ENCODE measurements at regions not wholly inside any gene's neighbourhood (a gene's known extent, or its start where the extent isn't known, plus 50 kb on each side); places are given as distances from the start of the nearest gene placed in this dataset.

- no peak for TF ChIP-seq CTCF (IDR thresholded peaks at IDR 0.05; ENCODE audit: low read length)
- no peak for TF ChIP-seq EZH2 (optimal IDR thresholded peaks at IDR 0.05; ENCODE audit: low read depth, low read length)
These were observed 107.5 kb upstream of the TMEM18 start for GRCh38 chr2:784753-785152.

Data from MM.1S (cell line).